C1 segment of cervical spinal cord (tissue), 14 donors: ENCODE measurements at regions not wholly inside any gene's neighbourhood (a gene's known extent, or its start where the extent isn't known, plus 50 kb on each side); places are given as distances from the start of the nearest gene placed in this dataset.

Experiments used
- DNase-seq, 14 donors: peaks; one replicate each; lab custom pipeline; 2025; lab: John Stamatoyannopoulos, UW

GRCh38 chr2:120401275-120402066, 55.5 kb downstream of the INHBB start:
- no peak for DNase-seq

GRCh38 chr2:120402067-120402433, 56.1 kb downstream of the INHBB start:
- no peak for DNase-seq

GRCh38 chr2:120402508-120402907, 56.6 kb downstream of the INHBB start:
- DNase-seq = no peak

- no peak for DNase-seq
Observed at GRCh38 chr2:120403261-120403660, 57.3 kb downstream of the INHBB start.

GRCh38 chr2:120403676-120404075, 57.7 kb downstream of the INHBB start:
- DNase-seq = no peak

- no peak for DNase-seq
Observed at GRCh38 chr2:120404274-120404673, 58.3 kb downstream of the INHBB start.

GRCh38 chr2:120404941-120405758, 59.2 kb downstream of the INHBB start:
- DNase-seq = no peak

- DNase-seq = no peak
Observed at GRCh38 chr2:120405759-120406099, 59.8 kb downstream of the INHBB start.

GRCh38 chr2:120406566-120406965, 60.6 kb downstream of the INHBB start:
- DNase-seq = no peak

- no peak for DNase-seq
Observed at GRCh38 chr2:120410487-120410886, 64.6 kb downstream of the INHBB start.

GRCh38 chr2:120415060-120415459, 69.1 kb downstream of the INHBB start:
- DNase-seq = no peak

- DNase-seq = no peak
Observed at GRCh38 chr2:120415728-120416509, 70.0 kb downstream of the INHBB start.

- DNase-seq = no peak
Observed at GRCh38 chr2:120418174-120418787, 72.3 kb downstream of the INHBB start.

- no peak for DNase-seq
Observed at GRCh38 chr2:120419073-120419472, 73.1 kb downstream of the INHBB start.

- no peak for DNase-seq
Observed at GRCh38 chr2:120419955-120420354, 74.0 kb downstream of the INHBB start.

GRCh38 chr2:120421126-120421829, 75.3 kb downstream of the INHBB start:
- DNase-seq = no peak

GRCh38 chr2:120421830-120422175, 75.9 kb downstream of the INHBB start:
- no peak for DNase-seq

- no peak for DNase-seq
Observed at GRCh38 chr2:120422465-120423160, 76.7 kb downstream of the INHBB start.

GRCh38 chr2:120423167-120423943, 77.4 kb downstream of the INHBB start:
- DNase-seq = no peak

GRCh38 chr2:120424274-120424796, 78.4 kb downstream of the INHBB start:
- DNase-seq = no peak
